IPS DF 4.7 (cell line): ENCODE measurements at regions not wholly inside any gene's neighbourhood (a gene's known extent, or its start where the extent isn't known, plus 50 kb on each side); places are given as distances from the start of the nearest gene placed in this dataset.
"Not testable (repeated sequence)": the region's sequence is repeated elsewhere in the genome, so short reads cannot be mapped to it uniquely, and the experiment has no call there.

Source experiments
- DNase-seq: peaks from one replicate; pipeline ENCODE4 v3.0.0-alpha.2; 2013; ENCODE audit warnings: low spot score; ENCODE audit errors: extremely low read depth

DNA sequence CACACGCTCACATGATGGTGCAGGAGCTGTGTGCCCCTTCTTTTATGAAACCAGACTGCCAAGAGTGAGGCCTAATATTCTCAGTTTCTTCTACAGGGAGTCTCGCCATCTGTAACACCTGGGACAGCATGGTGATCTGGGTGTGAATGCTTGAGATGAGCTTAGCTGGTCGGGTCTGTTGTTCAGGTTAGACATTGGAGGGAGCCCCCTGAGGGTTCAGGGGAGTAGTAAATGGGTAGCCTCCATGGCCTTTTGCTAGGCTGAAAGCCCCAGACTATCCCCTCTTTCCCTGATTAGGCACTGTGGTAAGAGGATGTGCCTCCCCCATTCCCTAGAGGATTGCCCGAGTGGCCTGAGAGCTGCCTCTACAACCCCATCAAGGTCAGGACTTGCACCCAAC, 1916.1 kb downstream of the PCDH9 start:
- DNase-seq, result no peak

DNA sequence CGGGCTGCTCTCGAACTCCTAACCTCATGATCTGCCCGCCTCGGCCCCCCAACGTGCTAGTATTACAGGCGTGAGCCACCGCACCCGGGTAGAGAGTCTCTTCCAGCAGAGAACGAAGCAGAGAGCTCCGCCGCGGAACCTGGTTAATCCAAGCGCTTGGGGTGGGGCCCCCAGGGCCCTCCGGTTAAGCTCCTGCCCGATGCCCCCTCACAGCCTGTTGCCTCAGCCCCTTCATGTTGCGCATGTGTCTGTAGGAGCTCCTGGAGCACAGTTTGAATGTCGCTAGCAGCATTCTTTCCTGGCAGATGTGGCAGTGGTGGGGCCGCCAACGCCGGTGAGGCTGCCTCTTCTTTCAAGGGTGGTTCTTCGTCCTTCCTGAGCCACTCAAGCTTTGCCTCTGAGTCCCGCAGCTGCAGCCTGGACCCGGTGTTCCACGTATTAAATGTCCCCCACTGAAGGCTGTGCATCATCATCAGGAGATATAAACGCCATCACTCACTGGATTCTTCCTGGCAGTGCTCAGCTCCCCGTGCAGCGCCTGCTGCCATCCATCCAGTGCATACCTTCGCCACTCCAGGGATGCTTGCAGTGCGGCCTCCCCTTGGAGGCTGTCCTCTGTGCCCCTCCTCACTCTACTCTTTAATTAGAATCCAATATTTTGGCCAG, 1919.3 kb downstream of the PCDH9 start:
- no peak for DNase-seq

DNA sequence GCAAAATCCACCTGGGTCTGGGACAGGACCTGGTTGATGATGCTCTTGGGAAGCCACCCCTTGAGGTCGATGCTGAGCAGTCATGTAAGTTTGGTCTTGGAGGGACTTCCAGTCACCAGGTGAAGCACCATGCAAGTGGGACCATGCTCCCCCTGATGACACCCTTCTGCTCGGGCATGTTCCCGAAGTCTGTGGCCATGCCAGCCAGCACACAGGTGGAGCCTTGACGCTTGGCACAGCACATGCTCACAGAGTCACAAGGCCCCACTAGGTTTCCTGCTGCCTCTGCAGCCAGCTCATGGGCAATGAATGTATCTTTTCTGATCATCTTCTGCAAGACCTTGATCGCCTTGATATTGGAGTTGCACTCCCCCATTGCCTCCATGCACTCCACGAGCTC, 1920.2 kb downstream of the PCDH9 start:
- DNase-seq, result no peak

DNA sequence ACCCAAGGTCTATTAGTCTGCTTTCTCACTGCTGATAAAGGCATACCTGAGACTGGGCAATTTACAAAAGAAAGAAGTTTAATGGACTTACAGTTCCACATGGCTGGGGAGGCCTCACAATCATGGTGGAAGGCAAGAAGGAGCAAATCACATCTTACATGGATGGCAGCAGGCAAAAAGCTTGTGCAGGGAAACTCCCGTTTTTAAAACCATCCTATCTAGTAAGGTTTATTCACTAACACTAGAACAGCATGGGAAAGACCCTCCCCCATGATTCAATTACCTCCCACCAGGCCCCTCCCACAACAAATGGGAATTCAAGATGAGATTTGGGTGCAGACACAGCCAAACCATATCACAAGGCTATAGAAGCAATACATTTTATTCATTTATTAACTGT, 1921.4 kb downstream of the PCDH9 start:
- DNase-seq, result not testable (repeated sequence)

DNA sequence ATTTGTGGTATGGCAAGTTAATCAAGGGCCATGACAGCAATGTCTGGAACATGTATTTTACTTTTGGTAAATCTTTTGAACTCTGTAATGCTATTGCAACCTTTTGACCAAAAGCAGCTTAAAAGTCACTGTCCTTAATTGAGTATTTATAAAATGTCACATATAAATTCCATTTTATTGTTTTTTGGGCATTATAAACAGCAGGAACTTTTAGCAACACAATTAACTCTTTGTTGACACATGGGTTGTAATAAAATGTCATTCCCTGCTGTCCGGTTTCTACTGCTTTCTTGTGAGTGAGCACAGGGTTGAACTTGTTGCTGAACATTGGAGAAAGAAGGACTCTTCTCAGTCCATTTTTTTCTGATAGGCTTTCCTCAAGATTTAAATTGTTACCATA, 1923.1 kb downstream of the PCDH9 start:
- DNase-seq, result no peak

DNA sequence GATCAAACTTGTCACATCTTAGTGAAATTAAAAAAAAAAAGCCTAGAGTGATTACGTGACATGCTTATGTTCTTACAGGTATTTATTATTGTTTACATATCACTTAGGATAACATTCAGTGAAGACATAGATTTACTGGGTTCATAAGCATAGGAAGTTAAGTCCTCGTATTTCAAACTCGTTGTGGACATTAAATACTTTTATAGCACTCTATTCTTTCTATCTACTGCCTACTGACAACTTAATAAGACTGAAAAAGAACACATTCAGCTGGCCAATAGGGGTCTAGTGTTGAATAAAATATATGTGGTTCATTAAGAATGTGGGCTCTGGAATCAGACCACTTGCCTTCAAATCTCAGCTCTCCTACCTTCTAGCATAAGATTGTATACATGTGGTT, 1927.4 kb downstream of the PCDH9 start:
- no peak for DNase-seq

DNA sequence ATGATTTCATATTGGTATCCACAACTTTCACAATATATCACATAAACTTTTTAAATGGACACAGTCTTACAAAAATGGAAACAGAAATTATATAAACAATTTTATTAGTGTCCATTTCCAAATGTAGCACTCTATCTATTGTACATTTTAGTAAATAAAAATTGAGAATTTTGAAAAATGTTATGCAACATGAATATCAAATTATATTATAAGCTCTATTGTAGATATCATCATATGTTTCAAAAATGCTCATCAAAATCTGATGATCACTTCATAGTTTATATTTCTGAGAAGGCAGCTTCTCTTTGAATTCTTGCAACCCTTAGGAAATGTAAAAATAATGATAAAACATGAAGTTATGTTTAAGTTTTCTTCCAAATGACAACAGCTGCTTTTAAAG, 1928.6 kb downstream of the PCDH9 start:
- DNase-seq, result no peak

DNA sequence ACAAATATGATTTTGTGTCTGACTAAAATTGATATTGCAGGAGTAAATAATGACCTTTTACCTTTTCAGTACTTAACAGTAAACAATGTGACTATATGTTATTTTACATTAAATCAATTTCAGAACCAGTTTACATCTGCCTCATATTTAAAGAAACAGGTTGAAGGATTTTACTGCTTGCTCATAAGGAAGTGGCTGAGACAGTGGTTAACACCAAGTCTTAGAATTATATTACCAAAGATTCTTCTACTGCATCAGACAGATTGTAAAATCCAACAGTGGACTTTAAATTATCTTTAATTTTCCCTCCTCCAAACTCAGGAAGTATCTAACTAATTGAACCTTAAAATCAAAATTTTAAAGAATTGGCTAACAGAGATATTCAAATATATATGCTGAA, 1929.9 kb downstream of the PCDH9 start:
- no peak for DNase-seq

DNA sequence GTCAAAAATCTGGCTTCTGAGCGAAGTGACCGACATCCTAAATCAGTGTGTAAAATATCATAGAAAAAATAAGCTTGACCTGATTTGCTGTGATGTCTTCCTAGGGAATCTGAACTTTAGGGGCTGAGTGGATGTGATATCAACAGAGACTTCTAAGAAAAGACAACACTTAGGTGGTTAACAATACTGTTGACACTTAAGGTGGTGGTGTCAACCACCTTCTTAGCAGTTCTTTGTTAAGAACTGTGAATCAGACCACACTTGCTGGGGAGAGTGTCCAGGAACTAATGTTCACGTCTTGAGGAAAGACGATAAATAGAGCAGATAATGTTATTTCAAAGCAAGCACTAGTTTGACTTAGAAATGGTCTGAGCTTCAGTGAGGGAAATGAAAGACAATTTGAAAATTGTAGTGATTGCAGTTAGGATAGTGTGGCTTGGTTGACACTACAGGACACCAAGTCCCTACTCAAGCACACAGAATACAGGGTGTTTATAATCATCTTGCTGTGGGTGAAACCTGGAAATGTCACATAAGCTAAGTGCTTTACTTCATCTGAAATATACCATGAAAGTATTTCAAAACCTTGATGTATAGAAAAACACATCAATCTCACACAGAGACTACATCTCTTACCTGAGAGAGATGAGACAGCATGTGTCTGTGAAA, 1936.5 kb downstream of the PCDH9 start:
- DNase-seq, result no peak

DNA sequence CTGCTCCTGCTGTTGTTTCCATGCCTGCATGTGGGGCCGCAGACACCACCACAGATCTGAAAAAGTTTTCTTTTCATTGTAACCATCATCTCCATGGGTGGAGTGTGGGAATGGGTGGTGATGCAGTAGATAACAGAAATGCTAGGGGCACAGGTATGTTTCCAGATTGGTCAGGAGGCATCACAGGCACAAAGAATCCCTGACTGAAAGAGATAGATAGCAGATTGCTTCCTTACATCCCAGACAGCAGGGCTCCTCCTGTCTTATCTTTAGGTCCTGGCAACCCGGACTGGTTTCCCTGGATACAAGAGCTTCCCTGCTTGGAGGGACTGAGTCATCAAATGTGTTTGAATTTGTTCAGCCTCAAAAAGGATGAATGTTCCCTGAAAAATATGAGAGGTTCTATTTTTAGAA, 1937.6 kb downstream of the PCDH9 start:
- DNase-seq, result no peak

DNA sequence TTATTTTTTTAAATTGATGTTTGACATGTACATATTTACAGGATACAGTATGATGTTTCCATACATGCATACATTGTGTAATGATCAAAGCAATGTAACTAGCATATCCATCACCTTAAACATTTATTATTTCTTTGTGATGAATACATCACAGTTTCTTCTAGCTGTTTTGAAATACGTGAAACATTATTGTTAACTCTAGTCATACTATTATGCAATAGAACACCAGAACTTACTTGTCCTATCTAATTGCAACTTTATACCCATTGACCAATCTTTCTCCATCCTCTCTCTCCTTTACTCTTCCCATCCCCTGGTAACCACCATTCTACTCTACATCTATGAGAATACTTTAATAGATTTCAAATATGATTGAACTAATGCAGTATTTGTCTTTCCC, 1942.7 kb downstream of the PCDH9 start:
- no peak for DNase-seq

DNA sequence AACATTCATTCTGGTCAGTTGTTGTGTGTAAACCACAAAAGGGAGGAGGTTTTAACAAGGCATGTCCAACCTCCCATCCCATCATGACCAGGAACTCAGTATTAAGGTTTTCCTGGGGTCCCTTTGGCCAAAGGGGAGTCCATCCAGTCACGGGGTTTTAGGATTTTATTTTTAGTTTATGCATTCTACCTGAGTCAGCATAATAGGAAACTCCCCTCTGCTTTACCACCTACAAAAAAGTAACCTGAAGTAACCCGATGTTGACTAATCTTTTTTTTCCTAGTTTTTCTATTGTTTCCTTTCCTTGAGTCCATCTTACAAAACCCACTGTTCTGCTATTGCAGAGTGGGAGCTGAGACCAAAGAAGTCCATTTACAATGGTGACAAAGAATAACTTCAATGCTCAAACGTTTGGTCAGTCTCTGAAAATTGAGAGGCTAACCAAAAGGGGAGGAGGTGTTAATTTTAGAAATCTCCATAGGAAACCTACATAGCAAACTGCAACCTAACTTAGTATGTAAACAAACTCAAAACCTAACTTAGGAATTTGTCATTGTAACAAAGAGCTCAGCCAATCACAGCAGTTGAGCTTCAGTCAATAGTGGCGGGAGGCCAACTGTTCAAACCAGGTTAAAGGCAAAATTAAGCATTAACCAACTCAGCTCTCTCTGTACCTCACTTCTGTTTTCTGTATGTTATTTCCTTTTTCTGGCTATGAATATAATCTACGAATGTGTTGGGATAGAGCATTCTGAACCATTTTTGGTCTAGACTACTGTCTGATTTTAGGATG, 1954.1 kb downstream of the PCDH9 start:
- DNase-seq, result no peak

DNA sequence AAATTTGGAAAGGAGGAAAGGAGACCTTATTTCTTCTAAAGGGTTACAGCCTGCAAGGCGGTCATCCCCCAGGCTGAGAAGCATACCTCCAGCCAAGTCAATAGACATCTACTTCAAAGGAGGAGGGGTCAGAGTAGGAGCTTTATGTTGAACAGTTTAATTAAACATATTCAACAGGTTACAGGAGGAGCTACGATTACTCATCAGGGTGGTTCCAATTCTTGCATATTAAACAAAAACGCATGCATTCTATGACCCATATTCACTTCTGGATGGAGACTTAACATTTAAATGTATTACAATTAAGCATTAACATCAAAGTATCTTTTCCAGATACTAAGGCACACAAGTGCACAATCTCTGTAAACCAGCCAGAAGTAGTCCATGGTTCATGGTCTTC, 1955.0 kb downstream of the PCDH9 start:
- DNase-seq, result no peak

DNA sequence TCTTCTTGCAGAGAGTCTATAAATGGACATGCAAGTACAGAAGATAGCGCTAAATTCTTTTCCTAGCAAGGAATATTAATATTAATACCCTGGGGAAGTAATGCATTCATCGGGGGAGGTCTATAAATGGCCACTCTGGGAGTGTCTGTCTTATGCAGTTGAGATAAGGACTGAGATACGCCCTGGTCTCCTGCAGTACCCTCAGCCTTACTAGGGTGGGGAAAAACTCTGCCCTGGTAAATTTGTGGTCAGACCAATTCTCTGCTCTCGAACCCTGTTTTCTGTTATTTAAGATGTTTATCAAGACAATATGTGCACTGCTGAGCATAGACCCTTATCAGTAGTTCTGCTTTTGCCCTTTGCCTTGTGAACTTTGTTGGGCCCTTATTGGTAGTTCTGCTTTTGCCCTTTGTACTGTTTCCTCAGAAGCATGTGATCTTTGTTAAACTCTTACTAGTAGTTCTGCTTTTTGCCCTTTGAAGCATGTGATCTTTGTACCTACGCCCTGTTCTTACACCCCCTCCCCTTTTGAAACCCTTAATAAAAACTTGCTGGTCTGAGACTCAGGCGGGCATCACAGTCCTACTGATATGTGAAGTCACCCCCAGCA, 1956.2 kb downstream of the PCDH9 start:
- DNase-seq, result not testable (repeated sequence)

DNA sequence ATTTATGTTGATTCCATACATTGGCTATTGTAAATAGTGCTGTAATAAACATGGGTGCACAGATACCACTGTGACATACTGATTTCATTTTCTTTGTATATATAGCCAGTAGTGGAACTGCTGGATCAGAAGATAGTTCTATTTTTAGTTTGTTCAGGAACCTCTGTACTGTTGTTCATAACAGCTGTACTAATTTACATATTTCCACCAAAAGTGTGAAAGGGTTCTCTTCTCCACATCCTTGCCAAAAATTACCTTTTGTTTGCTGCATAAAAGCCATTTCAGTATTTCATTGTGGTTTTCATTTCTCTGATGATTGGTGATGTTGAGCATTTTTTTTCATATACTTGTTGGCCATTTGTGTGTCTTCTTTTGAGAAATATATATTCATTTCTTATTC, 1962.1 kb downstream of the PCDH9 start:
- DNase-seq, result no peak

DNA sequence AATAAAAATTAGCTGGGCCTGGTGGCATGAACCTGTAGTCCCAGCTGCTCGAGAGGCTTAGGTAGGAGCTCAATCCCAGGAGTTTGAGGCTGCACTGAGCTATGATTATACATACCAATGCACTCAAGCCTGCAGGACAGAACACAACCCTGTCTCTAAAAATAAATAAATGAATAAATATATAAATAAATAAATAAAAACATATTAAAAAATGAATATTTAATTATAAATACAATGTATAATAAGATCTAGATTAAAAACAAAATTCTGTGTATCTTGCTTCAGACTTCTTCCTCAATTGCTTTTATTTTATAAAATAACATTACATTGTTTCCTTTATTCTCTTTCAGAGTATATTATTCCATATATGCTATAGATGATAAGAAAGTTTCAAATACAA, 1964.1 kb downstream of the PCDH9 start:
- DNase-seq, result no peak

DNA sequence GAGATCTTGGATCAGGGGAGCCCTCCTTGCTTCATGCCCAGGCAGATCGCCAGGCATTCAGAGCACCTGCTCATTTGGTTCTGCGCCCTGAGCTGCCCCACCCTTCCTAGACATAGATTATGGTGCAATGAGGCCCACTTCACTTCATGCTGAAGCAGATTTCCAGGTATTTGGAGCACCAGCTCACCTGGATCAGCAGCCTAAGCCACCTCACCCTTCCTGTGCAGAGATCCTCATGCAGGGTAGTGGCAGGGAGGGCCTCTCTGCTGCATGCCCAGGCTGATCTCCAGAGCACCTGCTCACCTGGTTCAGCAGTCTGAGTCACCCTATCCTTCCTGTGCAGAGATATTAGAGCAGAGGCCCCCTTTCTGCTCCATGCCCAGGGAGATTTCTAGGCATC, 1966.1 kb downstream of the PCDH9 start:
- DNase-seq, result no peak

DNA sequence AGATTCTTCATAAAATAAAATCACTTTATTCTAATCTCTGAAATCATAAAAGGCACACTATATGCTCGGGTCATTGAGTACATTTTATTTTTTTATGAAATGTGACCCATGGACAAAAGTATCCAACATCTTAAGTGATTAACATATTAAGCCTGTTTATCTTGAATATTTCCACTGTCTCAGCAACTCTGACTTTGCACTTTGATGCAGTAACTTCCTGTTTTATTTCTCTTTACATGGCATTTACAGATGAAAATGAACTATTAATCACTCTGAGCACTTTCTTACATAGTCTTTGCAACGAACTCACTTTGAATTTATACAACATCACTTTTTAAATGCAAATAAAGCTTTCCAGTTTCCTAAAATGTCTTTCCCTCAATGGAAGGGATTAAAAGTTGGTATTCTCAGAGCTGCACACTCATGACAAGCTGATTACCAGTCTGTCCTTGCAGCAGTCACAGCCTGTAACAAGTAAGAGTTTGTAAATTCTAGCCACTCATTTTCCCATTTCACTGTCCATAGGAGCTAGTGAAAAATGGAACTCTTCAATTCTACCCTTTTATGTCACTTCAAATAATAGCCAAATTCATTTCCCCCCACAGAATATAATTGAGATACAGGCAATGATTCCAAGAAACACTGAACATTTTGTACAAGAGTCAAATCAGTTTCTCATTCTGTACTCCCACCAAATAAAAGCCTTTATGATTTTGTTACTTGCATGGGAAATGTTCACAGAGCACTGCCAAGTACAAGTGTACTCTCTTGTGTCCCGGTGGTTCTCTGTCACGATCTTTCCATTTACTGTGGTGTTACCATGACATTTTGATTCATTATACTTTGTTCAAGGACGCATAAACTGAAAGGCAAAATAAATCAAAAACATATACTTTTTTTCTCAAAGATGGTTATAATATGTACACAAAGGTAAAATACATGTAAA, 1968.9 kb downstream of the PCDH9 start:
- no peak for DNase-seq

DNA sequence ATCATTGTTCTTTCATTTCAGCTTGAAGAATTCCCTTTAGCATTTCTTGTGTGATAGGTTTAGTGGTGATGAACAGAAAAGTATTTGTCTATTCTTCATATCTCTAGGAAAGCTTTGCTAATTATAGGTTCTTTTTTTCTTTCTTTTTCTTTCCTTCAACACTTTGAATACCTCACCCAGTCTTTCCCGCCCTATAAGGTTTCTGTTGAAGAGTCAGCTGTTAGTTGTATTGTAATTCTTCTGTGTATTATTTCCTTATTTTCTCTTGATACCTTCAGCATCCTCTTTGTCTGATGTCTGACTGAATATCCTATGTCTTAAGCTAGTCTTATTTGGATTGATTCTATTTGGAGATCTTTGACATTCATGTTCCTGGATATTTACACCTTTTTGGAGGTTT, 1989.4 kb downstream of the PCDH9 start:
- no peak for DNase-seq

DNA sequence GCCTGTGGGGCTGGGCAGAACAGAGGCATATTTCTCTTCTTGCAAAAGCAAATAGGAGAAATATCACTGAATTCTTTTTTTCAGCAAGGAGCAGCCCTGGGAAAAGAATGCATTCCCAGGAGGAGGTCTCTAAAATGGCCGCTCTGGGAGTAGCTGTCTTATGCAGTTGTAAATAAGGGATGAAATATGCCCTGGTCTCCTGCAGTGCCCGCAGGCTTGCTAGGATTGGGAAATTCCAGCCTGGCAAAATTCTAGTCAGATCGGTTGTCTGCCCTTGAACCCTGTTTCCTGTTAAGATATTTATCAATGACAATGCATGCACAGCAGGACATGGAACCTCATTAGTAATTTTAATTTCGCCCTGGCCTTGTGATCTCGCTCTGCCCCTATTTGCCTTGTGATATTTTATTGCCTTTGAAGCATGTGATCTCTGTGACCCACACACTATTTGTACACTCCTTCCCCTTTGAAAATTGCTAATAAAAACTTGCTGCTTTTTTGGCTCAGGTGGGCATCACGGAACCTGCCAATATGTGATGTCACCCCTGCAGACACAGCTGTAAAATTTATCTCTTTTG, 1993.2 kb downstream of the PCDH9 start:
- DNase-seq, result no peak
